HG03108 (cell line): ENCODE measurements at regions not wholly inside any gene's neighbourhood (a gene's known extent, or its start where the extent isn't known, plus 50 kb on each side); places are given as distances from the start of the nearest gene placed in this dataset.

Experiments used
- ATAC-seq: cut with Tn5 transposase; IDR thresholded peaks from one replicate; pipeline ENCODE4 v1.9.1; 2021; ENCODE audit warnings: moderate library complexity; ENCODE audit not compliant: unreplicated experiment

- ATAC-seq: no peak
Observed at GRCh38 chr15:96414875-96415274, 84.4 kb downstream of the NR2F2 start.

- ATAC-seq: no peak
Observed at GRCh38 chr15:96415513-96416217, 85.2 kb downstream of the NR2F2 start.

GRCh38 chr15:96416218-96416933, 85.9 kb downstream of the NR2F2 start:
- no peak for ATAC-seq

- ATAC-seq: no peak
Observed at GRCh38 chr15:96416934-96417759, 86.6 kb downstream of the NR2F2 start.

GRCh38 chr15:96417760-96418130, 87.2 kb downstream of the NR2F2 start:
- no peak for ATAC-seq

- ATAC-seq: no peak
Observed at GRCh38 chr15:96418146-96418545, 87.6 kb downstream of the NR2F2 start.

GRCh38 chr15:96421178-96421601, 90.7 kb downstream of the NR2F2 start:
- ATAC-seq: no peak

GRCh38 chr15:96422125-96422524, 91.6 kb downstream of the NR2F2 start:
- ATAC-seq: no peak

- no peak for ATAC-seq
Observed at GRCh38 chr15:96424674-96425073, 94.2 kb downstream of the NR2F2 start.

GRCh38 chr15:96428742-96429141, 98.2 kb downstream of the NR2F2 start:
- no peak for ATAC-seq

GRCh38 chr15:96431786-96432185, 101.3 kb downstream of the NR2F2 start:
- ATAC-seq: no peak

- no peak for ATAC-seq
Observed at GRCh38 chr15:96435022-96435421, 104.5 kb downstream of the NR2F2 start.

- ATAC-seq: no peak
Observed at GRCh38 chr15:96435841-96436240, 105.3 kb downstream of the NR2F2 start.

- no peak for ATAC-seq
Observed at GRCh38 chr15:96440978-96441377, 110.5 kb downstream of the NR2F2 start.

- ATAC-seq: no peak
Observed at GRCh38 chr15:96442076-96442475, 111.6 kb downstream of the NR2F2 start.

GRCh38 chr15:96444865-96445264, 114.4 kb downstream of the NR2F2 start:
- ATAC-seq: no peak

GRCh38 chr15:96448923-96449322, 118.4 kb downstream of the NR2F2 start:
- no peak for ATAC-seq

GRCh38 chr15:96457841-96458240, 127.3 kb downstream of the NR2F2 start:
- no peak for ATAC-seq

- no peak for ATAC-seq
Observed at GRCh38 chr15:96460106-96460505, 129.6 kb downstream of the NR2F2 start.

- no peak for ATAC-seq
Observed at GRCh38 chr15:96462768-96463750, 132.6 kb downstream of the NR2F2 start.
